ENCODE measurements at regions not wholly inside any gene's neighbourhood (a gene's known extent, or its start where the extent isn't known, plus 50 kb on each side); places are given as distances from the start of the nearest gene placed in this dataset.

- no peaks in the 10 kb centered on the region for H4K20me1 ChIP-seq (replicated peaks; ENCODE audit: control insufficient read depth, insufficient read depth, low read length)
- no peaks in the 10 kb centered on the region for H3K79me2 ChIP-seq (ENCODE audit: control insufficient read depth, insufficient read depth, low read length)
- ChIA-PET POLR2A (no interaction called here), CTCF (ENCODE audit: low intra/inter-chr PET ratio) (no interaction called here)
- H3K9me3 ChIP-seq (replicated peaks; ENCODE audit: control insufficient read depth, insufficient read depth, low read depth, low read length), result no peaks in the 10 kb centered on the region
- no TSS peak for BruUV-seq (replicated peaks)
- H3K36me3 ChIP-seq (ENCODE audit: control insufficient read depth, insufficient read depth, low read length), result no peaks in the 10 kb centered on the region
- no peak overlapping the region for H3K4me3 ChIP-seq
- H3K4me2 ChIP-seq (ENCODE audit: insufficient read depth, low read length), result no peak overlapping the region
- DNase-seq (ENCODE audit: extremely low read depth in 1 of 4, low spot score in 3 of 4), result no peak
- no peak for TF ChIP-seq PRMT5 (CRISPR knock-in tag; IDR thresholded peaks at IDR 0.05)
- TF ChIP-seq RBM22 (IDR thresholded peaks at IDR 0.05; ENCODE audit: low read depth, low read length, poor library complexity, severe bottlenecking), result no peak
- TF ChIP-seq MTF1 (CRISPR knock-in tag; IDR thresholded peaks at IDR 0.05; ENCODE audit: borderline replicate concordance), result no peak
- TF ChIP-seq, protein P1, sequence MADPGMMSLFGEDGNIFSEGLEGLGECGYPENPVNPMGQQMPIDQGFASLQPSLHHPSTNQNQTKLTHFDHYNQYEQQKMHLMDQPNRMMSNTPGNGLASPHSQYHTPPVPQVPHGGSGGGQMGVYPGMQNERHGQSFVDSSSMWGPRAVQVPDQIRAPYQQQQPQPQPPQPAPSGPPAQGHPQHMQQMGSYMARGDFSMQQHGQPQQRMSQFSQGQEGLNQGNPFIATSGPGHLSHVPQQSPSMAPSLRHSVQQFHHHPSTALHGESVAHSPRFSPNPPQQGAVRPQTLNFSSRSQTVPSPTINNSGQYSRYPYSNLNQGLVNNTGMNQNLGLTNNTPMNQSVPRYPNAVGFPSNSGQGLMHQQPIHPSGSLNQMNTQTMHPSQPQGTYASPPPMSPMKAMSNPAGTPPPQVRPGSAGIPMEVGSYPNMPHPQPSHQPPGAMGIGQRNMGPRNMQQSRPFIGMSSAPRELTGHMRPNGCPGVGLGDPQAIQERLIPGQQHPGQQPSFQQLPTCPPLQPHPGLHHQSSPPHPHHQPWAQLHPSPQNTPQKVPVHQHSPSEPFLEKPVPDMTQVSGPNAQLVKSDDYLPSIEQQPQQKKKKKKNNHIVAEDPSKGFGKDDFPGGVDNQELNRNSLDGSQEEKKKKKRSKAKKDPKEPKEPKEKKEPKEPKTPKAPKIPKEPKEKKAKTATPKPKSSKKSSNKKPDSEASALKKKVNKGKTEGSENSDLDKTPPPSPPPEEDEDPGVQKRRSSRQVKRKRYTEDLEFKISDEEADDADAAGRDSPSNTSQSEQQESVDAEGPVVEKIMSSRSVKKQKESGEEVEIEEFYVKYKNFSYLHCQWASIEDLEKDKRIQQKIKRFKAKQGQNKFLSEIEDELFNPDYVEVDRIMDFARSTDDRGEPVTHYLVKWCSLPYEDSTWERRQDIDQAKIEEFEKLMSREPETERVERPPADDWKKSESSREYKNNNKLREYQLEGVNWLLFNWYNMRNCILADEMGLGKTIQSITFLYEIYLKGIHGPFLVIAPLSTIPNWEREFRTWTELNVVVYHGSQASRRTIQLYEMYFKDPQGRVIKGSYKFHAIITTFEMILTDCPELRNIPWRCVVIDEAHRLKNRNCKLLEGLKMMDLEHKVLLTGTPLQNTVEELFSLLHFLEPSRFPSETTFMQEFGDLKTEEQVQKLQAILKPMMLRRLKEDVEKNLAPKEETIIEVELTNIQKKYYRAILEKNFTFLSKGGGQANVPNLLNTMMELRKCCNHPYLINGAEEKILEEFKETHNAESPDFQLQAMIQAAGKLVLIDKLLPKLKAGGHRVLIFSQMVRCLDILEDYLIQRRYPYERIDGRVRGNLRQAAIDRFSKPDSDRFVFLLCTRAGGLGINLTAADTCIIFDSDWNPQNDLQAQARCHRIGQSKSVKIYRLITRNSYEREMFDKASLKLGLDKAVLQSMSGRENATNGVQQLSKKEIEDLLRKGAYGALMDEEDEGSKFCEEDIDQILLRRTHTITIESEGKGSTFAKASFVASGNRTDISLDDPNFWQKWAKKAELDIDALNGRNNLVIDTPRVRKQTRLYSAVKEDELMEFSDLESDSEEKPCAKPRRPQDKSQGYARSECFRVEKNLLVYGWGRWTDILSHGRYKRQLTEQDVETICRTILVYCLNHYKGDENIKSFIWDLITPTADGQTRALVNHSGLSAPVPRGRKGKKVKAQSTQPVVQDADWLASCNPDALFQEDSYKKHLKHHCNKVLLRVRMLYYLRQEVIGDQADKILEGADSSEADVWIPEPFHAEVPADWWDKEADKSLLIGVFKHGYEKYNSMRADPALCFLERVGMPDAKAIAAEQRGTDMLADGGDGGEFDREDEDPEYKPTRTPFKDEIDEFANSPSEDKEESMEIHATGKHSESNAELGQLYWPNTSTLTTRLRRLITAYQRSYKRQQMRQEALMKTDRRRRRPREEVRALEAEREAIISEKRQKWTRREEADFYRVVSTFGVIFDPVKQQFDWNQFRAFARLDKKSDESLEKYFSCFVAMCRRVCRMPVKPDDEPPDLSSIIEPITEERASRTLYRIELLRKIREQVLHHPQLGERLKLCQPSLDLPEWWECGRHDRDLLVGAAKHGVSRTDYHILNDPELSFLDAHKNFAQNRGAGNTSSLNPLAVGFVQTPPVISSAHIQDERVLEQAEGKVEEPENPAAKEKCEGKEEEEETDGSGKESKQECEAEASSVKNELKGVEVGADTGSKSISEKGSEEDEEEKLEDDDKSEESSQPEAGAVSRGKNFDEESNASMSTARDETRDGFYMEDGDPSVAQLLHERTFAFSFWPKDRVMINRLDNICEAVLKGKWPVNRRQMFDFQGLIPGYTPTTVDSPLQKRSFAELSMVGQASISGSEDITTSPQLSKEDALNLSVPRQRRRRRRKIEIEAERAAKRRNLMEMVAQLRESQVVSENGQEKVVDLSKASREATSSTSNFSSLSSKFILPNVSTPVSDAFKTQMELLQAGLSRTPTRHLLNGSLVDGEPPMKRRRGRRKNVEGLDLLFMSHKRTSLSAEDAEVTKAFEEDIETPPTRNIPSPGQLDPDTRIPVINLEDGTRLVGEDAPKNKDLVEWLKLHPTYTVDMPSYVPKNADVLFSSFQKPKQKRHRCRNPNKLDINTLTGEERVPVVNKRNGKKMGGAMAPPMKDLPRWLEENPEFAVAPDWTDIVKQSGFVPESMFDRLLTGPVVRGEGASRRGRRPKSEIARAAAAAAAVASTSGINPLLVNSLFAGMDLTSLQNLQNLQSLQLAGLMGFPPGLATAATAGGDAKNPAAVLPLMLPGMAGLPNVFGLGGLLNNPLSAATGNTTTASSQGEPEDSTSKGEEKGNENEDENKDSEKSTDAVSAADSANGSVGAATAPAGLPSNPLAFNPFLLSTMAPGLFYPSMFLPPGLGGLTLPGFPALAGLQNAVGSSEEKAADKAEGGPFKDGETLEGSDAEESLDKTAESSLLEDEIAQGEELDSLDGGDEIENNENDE (IDR thresholded peaks at IDR 0.05; ENCODE audit: low read depth, low read length), result no peak
- no peak for TF ChIP-seq ELK3 (CRISPR knock-in tag; IDR thresholded peaks at IDR 0.05)
- TF ChIP-seq CAMTA2 (CRISPR knock-in tag; conservative IDR thresholded peaks at IDR 0.05), result no peak
- no peak overlapping the region for H3K9ac ChIP-seq (ENCODE audit: insufficient read depth in 1 of 2, low read depth in 2 of 2, low read length in 2 of 2)
- no peak for ATAC-seq
- H2AFZ ChIP-seq (ENCODE audit: low read depth, low read length), result no peak overlapping the region
- in situ Hi-C loops (cut with MboI) (no loop called here), intact Hi-C loops (cut with micrococcal nuclease) (no loop called here)
- H3K4me1 ChIP-seq (replicated peaks in 1 of 2; ENCODE audit: control insufficient read depth in 2 of 2, insufficient read depth in 2 of 2, low read length in 2 of 2), result no peaks in the 10 kb centered on the region
- no peaks in the 10 kb centered on the region for H3K9me1 ChIP-seq (ENCODE audit: control insufficient read depth, insufficient read depth, low read length)
- no peak for FAIRE-seq
- H3K27ac ChIP-seq (ENCODE audit: extremely low read depth, low read depth, low read length), result no peak overlapping the region
- H3K27me3 ChIP-seq (ENCODE audit: control insufficient read depth in 2 of 2, insufficient read depth in 2 of 2, low read length in 2 of 2), result no peaks in the 10 kb centered on the region
Observed at GRCh38 chr9:6160579-6160978, 55.0 kb upstream of the IL33 start.
